ENCODE measurements at regions not wholly inside any gene's neighbourhood (a gene's known extent, or its start where the extent isn't known, plus 50 kb on each side); places are given as distances from the start of the nearest gene placed in this dataset.

DNA sequence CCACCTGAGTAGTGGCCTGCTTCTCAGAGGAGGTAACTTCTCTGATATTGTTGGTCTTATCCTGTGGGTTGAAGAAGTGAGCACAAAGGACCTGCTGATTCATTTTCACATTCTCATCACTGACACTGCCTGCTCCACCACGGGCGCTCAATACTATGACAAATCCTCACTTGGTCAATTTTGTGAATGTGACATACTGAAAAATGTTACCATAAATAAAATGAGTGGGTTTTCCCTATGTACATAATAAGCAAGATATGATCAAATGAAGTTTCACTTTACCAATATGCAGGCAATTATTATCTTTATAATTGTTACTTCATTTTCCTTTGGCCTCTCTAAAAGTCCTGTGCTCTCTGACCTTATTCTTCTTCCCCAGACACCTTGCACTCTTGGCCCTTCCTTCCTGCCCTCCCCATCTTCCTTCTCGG is 71.5 kb upstream of the RIPOR2 start:
- no peak for TF ChIP-seq TAF1 (IDR thresholded peaks at IDR 0.05; ENCODE audit: borderline replicate concordance, low read depth, low read length)
- TF ChIP-seq POLR2AphosphoS5 (IDR thresholded peaks at IDR 0.05; ENCODE audit: low read depth, low read length): no peak
